ENCODE measurements at regions not wholly inside any gene's neighbourhood (a gene's known extent, or its start where the extent isn't known, plus 50 kb on each side); places are given as distances from the start of the nearest gene placed in this dataset.
"Not testable (repeated sequence)": the region's sequence is repeated elsewhere in the genome, so short reads cannot be mapped to it uniquely, and the experiment has no call there.

DNA sequence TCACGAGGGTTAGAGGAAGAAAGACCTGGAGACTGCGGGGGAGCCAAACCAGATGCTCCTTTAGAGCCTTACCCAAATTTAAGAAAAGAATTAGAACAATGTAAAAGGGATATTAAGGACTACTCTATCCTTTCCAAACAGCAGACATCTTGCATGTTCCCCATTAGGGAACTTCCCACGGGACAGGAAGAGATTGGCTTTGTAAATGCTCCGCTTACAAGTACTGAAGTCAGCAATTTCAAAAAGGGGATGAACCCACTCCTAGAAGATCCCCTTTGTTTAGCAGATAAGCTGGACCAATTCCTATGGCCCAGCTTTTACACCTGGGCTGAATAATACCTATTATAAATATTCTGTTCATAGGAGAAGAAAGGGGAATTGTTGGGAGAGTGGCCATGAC is 74.2 kb downstream of the APOBEC1 start:
- Histone ChIP-seq H3K36me3 (ENCODE audit: low read depth) (no peaks in the 10 kb centered on the region), H3K9me3 (no peaks in the 10 kb centered on the region), H3K4me3 (no peak overlapping the region), H3K4me1 (ENCODE audit: low read depth) (no peaks in the 10 kb centered on the region)
- no peak for DNase-seq
- ATAC-seq: no peak
- intact Hi-C loops (cut with DNase I, micrococcal nuclease): no loop called here
- TF ChIP-seq, protein P1, sequence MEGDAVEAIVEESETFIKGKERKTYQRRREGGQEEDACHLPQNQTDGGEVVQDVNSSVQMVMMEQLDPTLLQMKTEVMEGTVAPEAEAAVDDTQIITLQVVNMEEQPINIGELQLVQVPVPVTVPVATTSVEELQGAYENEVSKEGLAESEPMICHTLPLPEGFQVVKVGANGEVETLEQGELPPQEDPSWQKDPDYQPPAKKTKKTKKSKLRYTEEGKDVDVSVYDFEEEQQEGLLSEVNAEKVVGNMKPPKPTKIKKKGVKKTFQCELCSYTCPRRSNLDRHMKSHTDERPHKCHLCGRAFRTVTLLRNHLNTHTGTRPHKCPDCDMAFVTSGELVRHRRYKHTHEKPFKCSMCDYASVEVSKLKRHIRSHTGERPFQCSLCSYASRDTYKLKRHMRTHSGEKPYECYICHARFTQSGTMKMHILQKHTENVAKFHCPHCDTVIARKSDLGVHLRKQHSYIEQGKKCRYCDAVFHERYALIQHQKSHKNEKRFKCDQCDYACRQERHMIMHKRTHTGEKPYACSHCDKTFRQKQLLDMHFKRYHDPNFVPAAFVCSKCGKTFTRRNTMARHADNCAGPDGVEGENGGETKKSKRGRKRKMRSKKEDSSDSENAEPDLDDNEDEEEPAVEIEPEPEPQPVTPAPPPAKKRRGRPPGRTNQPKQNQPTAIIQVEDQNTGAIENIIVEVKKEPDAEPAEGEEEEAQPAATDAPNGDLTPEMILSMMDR (IDR thresholded peaks at IDR 0.05): no peak

DNA sequence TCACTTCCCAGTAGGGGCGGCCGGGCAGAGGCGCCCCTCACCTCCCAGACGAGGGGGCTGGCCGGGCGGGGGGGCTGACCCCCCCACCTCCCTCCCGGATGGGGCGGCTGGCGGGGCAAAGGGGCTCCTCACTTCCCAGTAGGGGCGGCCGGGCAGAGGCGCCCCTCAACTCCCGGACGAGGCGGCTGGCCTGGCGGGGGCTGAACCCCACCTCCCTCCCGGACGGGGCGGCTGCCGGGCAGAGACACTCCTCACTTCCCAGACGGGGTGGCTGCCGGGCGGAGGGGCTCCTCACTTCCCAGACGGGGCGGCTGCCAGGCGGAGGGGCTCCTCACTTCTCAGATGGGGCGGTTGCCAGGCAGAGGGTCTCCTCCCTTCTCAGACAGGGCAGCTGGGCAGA is 75.6 kb downstream of the APOBEC1 start:
- intact Hi-C loops (cut with DNase I, micrococcal nuclease); ATAC-seq; H3K9me3 ChIP-seq; H3K36me3 ChIP-seq (ENCODE audit: low read depth); DNase-seq; H3K4me1 ChIP-seq (ENCODE audit: low read depth); H3K4me3 ChIP-seq: not testable (repeated sequence)

DNA sequence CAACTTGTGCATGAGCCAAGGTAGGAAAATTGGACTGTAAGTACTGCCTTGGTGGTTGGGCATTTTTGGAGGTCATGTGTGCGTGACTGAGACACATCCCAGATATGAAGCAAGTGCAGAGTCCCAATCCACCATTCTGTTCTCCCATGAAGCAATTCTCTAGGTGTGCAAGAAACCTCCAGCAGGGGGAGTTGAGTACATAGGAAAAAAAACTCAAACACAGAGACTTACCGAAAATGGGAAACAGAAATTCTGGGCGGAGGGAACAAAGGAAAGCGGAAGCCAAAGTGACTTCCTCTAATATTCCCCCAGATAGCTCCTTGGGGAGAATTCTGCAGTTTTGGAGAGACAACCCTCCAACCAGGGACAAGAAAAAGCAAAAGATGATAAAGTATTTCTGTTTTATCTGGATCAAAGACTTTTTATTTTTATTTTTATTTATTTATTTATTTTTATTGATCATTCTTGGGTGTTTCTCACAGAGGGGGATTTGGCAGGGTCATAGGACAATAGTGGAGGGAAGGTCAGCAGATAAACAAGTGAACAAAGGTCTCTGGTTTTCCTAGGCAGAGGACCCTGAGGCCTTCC is 76.9 kb downstream of the APOBEC1 start:
- intact Hi-C loops (cut with DNase I, micrococcal nuclease); H3K36me3 ChIP-seq (ENCODE audit: low read depth); H3K4me1 ChIP-seq (ENCODE audit: low read depth); H3K9me3 ChIP-seq; H3K4me3 ChIP-seq: not testable (repeated sequence)
- TF ChIP-seq, protein P1 (IDR thresholded peaks at IDR 0.05): peak; percentile 8
- ATAC-seq (peak; percentile 42), DNase-seq (peak in 1 of 3 donors; percentile 64)

DNA sequence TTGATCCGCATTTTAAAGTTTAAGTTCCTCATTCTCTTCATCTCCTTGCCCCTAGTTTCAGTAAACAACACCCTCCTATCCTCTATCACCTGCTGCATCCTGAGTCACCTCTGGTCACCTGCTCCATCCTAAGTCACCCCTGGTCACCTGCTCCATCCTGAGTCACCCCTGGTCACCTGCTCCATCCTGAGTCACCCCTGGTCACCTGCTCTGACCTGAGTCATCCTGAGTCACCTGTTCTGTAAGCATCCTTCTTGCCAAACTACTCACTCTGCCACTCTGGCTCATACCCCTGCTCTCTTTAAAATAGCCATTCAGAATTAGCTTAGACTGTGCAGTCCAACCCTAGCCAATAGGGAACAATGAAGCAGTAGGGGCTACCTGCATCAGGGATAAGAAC is 80.6 kb upstream of the CD163 start:
- H3K4me3 ChIP-seq; H3K9me3 ChIP-seq; H3K36me3 ChIP-seq (ENCODE audit: low read depth); intact Hi-C loops (cut with DNase I, micrococcal nuclease); ATAC-seq; DNase-seq; H3K4me1 ChIP-seq (ENCODE audit: low read depth): not testable (repeated sequence)

DNA sequence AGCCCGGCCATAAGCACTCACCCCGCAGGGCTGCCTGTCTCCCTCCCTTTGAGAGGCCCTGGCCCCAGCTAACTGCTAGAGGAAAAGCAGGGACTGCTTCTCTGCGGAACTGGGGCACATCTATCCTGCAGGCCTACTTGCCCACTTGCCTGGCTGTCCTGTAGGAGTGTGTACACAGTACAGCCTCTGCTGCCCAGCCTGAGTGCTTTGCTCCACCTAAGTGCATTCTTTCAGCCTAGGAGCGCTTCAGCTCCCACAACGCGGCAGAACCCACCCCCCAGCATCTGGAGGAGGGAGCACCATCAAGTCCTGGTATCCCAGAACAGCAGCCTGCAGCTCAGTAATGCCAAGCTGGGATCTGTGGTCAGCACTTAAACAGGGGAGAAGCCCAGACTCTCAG is 79.9 kb upstream of the CD163 start:
- TF ChIP-seq, protein P1 (IDR thresholded peaks at IDR 0.05): no peak
- Histone ChIP-seq H3K4me1 (ENCODE audit: low read depth) (no peaks in the 10 kb centered on the region), H3K36me3 (ENCODE audit: low read depth) (no peaks in the 10 kb centered on the region), H3K9me3 (no peaks in the 10 kb centered on the region), H3K4me3 (no peak overlapping the region)
- intact Hi-C loops (cut with DNase I, micrococcal nuclease): no loop called here
- DNase-seq (no peak), ATAC-seq (no peak)

DNA sequence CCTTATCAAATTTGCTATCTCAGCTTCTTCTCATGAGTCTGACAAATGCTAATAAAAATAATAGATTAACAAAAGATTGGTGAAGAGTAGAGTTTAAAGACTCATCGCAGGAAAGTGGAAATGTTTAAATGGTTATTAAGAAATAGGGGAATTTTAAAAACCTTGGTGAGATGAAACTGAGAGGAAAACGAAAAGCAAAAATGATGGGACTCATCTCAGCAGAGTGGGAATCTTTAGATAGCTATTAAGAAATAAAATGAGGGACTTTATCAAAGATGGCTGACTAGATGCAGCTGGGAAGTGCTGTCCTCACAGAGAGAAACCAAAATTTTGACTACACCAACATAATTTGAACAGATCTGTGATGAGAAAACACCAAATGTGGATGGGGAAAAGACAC is 79.2 kb upstream of the CD163 start:
- Histone ChIP-seq H3K4me1 (ENCODE audit: low read depth) (no peaks in the 10 kb centered on the region), H3K36me3 (ENCODE audit: low read depth) (no peaks in the 10 kb centered on the region), H3K4me3 (no peak overlapping the region), H3K9me3 (no peaks in the 10 kb centered on the region)
- no peak for ATAC-seq
- TF ChIP-seq, protein P1 (IDR thresholded peaks at IDR 0.05): no peak
- DNase-seq: no peak
- intact Hi-C loops (cut with DNase I, micrococcal nuclease): no loop called here

DNA sequence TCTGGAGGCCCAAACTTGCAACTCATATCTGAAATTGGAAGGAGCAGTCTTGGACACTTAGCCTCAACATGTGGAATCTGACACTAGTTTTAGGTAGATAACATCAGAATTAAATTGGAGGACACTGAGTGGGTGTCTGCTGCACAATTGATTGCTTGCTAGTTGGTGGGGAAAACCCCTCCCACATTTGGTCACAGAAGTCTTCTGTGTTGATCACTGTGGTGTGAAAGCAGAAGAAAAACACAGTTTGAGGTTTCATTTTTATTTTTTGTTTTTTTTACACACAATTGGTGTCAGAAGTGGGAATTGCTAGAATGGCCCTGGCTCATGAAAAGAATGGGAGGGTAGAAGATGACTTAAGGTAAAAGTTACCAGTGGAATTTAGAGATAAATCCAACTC is 78.0 kb upstream of the CD163 start:
- no peaks in the 10 kb centered on the region for H3K9me3 ChIP-seq
- no peaks in the 10 kb centered on the region for H3K4me1 ChIP-seq (ENCODE audit: low read depth)
- no peak overlapping the region for H3K4me3 ChIP-seq
- ATAC-seq: no peak
- intact Hi-C loops (cut with DNase I, micrococcal nuclease): no loop called here
- TF ChIP-seq, protein P1 (IDR thresholded peaks at IDR 0.05): no peak
- no peak for DNase-seq
- no peaks in the 10 kb centered on the region for H3K36me3 ChIP-seq (ENCODE audit: low read depth)

Data from mucosa of descending colon (tissue), 3 donors.